LNCAP (cell line): ENCODE measurements at regions not wholly inside any gene's neighbourhood (a gene's known extent, or its start where the extent isn't known, plus 50 kb on each side); places are given as distances from the start of the nearest gene placed in this dataset.

ENCODE experiments used
- TF ChIP-seq, protein P1 (sequence below): fragments of 450-650 bp; IDR thresholded peaks from 2 replicates; pipeline ENCODE4 v1.5.1; 2017; ENCODE audit warnings: mild to moderate bottlenecking

DNA sequence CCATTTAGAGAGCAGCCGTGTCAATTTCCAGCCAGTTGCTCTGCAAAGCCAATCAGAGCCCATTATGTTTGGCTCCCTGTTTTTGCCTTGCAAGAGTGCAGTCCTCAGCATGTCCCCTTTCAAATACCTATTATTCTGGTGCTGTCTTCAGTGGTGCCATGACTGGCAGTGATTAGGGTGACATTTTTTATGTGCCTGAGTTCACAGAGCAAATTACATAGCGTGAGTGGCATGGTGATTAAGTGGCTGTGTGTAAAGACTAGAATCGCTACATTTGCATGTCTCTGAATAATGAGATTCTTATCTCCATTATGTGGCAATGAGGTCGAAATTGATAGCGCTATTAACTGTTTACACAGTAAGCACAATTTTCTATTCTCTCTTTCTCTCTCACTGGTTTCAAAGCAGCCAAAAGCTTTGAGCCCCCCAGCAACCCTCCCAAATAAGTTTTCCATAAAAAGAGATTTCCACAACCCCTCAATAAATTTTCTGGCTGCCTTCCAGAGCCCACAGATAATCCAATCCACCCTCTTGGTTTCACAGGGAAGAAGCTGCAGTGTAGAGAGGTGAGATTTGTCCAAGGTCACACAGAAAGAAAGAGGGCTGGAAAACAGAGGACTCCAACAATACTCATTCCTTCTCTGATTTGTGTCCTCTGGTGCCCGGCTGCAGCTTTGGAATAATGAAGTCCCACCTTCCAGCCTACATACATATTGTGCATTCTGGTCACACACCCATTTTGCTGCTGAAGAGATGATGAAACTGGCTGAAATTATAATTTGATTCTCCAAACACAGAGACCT lies 58.8 kb upstream of the NUDT4 start:
- TF ChIP-seq, protein P1, sequence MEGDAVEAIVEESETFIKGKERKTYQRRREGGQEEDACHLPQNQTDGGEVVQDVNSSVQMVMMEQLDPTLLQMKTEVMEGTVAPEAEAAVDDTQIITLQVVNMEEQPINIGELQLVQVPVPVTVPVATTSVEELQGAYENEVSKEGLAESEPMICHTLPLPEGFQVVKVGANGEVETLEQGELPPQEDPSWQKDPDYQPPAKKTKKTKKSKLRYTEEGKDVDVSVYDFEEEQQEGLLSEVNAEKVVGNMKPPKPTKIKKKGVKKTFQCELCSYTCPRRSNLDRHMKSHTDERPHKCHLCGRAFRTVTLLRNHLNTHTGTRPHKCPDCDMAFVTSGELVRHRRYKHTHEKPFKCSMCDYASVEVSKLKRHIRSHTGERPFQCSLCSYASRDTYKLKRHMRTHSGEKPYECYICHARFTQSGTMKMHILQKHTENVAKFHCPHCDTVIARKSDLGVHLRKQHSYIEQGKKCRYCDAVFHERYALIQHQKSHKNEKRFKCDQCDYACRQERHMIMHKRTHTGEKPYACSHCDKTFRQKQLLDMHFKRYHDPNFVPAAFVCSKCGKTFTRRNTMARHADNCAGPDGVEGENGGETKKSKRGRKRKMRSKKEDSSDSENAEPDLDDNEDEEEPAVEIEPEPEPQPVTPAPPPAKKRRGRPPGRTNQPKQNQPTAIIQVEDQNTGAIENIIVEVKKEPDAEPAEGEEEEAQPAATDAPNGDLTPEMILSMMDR, result no peak

DNA sequence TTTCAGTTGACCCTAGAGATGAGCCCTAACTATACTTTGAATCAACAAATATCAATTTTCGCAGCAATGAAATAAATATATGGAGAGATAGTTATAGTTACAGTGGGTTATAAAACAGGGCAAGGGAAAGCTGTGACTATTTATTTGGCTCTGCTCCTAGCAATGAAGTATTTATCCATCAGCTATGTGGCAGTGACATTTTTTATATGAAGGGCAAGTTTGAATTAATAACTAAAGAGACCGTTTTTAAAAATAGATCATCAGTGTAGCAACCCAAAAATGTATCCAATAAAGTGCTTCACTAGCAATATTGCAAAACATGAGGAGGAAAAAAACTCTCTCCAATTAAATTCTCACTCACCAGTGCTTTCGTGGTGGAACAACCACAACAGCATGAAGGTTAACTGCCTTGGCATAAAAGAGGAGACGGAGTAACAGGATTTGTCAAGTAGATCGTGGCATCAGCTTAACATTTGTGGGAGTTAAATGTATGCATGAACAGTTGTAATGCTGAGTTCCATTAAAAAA lies 58.1 kb upstream of the NUDT4 start:
- TF ChIP-seq, protein P1, result no peak

DNA sequence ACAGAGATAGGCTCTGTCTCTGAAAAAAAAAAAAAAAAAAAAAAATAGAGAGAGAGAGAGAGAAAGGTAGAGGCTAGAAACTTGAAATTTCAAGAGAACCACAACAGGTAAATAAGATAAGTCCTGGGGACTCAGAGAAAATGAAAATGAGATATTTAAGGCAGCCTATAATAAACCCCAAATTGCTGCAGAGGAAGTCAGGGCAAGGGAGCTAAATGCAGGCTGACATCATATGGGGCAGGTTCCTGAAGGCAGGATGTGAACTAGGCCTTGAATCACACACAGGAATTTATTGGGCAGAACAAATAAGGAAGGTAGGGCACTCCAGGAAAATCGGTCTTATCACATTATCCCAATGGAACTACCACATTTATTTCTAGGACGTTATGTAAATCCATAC lies 54.9 kb upstream of the NUDT4 start:
- TF ChIP-seq, protein P1, result no peak

DNA sequence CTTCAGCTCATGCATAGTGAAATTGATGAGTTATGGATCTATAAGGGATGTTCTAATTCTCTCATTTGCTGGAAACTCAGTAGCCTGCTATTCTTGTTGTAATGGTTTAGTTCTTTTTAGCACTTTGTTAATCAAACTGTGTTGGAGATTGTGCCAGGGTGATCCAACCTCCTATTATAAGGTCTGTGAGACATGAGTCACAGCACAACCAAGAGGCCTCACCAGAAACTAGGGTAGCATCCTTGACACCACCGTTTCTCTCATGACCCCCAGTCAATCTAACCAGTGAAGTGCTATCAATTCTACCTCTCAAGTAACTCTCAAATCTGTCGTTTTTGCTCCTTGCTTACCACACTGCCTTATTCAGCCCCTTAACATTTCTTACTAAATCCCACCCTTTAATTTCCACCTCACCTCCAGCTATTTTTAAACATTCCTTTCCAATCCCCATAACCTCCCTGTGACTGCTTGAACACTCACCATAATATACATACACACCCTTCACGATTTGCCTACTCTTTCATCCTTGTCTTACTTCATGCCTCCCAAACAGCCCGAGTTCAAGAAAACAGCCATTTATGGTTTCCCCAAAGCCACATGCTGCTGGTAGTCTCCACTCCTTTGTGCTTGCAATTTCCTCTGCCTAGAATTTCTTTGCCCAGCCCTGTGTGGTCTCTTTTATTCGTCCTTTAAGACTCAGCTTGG lies 53.9 kb upstream of the NUDT4 start:
- TF ChIP-seq, protein P1, result no peak

DNA sequence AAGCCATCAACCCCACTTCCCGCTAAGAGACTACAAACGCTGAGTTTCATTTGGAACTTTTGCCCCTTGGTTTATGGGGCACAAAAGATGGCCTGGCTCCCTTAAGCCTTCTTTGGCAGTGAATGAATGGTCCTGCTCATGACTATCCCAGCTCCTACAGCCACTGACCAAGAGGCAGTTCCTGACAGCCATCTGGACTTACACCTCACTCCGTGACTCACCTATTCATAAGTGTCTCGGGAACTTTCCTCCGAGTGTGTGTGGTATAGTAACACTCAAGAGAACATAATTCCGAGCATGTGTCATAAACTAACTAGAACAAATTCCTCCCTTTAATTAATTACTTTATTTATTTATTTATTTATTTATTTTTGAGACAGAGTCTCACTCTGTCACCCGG lies 51.9 kb upstream of the NUDT4 start:
- TF ChIP-seq, protein P1, result no peak
